ENCODE measurements at regions not wholly inside any gene's neighbourhood (a gene's known extent, or its start where the extent isn't known, plus 50 kb on each side); places are given as distances from the start of the nearest gene placed in this dataset.

DNA sequence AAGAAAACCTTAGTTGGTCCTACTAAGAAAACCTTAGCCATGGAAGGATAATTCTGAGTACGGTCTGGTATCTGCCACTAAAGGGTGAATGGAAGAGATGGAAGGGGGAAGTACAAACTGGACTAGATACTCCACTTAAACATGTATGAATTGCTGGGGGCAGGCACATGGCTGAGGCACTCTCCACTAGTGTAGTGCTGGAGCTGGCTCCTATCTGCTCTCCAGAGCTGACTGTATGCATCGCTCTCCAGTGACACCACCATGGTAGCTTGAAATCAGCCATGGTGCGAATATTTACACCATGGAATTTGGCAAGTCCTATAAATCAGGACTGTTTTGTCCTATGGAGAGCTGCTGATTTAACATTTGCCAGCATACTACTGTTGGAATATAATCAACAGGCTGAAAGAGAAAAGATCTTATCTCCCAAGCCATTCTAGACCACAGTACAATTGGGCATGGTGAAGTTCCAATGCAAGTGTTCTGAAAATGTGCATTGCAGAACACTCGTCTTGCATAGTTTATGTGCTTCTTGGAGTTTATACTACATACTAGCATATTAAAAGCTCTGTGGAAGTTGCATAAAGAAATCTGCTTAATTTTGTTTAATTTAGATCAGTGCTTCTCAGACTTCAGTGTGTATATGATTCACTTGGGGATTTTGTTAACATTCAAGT is 277.4 kb downstream of the TDRD15 start:
- Histone ChIP-seq H3K4me1 (no peaks in the 10 kb centered on the region), H3K4me3 (ENCODE audit: low read depth, low read length) (no peak overlapping the region), H3K36me3 (ENCODE audit: control insufficient read depth, insufficient read depth, low read length) (no peaks in the 10 kb centered on the region), H3K27me3 (replicated peaks; ENCODE audit: control insufficient read depth, insufficient read depth, low read length) (no peaks in the 10 kb centered on the region; the same call in 1 of the 2 replicates), H3K9me3 (no peaks in the 10 kb centered on the region)
- TF ChIP-seq, protein P1, sequence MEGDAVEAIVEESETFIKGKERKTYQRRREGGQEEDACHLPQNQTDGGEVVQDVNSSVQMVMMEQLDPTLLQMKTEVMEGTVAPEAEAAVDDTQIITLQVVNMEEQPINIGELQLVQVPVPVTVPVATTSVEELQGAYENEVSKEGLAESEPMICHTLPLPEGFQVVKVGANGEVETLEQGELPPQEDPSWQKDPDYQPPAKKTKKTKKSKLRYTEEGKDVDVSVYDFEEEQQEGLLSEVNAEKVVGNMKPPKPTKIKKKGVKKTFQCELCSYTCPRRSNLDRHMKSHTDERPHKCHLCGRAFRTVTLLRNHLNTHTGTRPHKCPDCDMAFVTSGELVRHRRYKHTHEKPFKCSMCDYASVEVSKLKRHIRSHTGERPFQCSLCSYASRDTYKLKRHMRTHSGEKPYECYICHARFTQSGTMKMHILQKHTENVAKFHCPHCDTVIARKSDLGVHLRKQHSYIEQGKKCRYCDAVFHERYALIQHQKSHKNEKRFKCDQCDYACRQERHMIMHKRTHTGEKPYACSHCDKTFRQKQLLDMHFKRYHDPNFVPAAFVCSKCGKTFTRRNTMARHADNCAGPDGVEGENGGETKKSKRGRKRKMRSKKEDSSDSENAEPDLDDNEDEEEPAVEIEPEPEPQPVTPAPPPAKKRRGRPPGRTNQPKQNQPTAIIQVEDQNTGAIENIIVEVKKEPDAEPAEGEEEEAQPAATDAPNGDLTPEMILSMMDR (IDR thresholded peaks at IDR 0.05; ENCODE audit: insufficient read depth in 1 of 2, low read depth in 1 of 2, low read length in 1 of 2, severe bottlenecking in 1 of 2, unreplicated experiment in 1 of 2), result no peak
- H3K27me3 Mint-ChIP-seq (ENCODE audit: insufficient read depth, unreplicated experiment), result no peaks in the 10 kb centered on the region
- no peaks in the 10 kb centered on the region for H3K4me1 Mint-ChIP-seq (ENCODE audit: low read depth, unreplicated experiment)
- BruUV-seq (replicated peaks), result no TSS peak
- CTCF ChIA-PET, result no interaction called here
- intact Hi-C loops (cut with micrococcal nuclease; ENCODE audit: unreplicated experiment), result no loop called here
- H3K4me3 Mint-ChIP-seq (ENCODE audit: unreplicated experiment), result no peak overlapping the region
- no peak overlapping the region for H3K27ac Mint-ChIP-seq (ENCODE audit: unreplicated experiment)
- POLR2A ChIA-PET, result no interaction called here
- H3K36me3 Mint-ChIP-seq (ENCODE audit: insufficient read depth, unreplicated experiment), result no peaks in the 10 kb centered on the region
- no peak for DNase-seq
- H3K9me3 Mint-ChIP-seq (ENCODE audit: unreplicated experiment), result no peaks in the 10 kb centered on the region

DNA sequence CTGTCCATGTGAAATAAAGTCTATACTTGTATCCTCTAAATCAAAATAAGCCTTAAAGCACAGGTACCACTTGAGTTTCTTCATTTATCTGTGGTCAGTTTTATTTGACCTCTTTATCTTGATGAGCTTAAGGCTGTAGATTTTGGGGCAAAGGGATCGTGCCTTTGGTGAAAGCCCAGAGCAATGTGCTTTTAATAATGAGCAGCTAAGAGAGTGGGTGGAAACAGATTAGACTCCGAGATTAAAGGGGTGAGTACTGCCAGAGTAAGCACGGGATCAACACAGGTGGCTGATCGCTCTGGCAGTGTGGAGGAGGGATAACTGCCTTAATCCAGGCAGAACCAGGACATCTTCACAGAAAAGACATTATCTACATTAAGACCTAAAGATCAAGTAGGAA is 280.4 kb downstream of the TDRD15 start:
- Histone ChIP-seq H3K27me3 (replicated peaks; ENCODE audit: control insufficient read depth, insufficient read depth, low read length) (no peaks in the 10 kb centered on the region; the same call in 1 of the 2 replicates), H3K9me3 (no peaks in the 10 kb centered on the region), H3K4me3 (ENCODE audit: low read depth, low read length) (no peak overlapping the region), H3K4me1 (no peaks in the 10 kb centered on the region), H3K36me3 (ENCODE audit: control insufficient read depth, insufficient read depth, low read length) (no peaks in the 10 kb centered on the region)
- DNase-seq, result no peak
- ChIA-PET POLR2A (no interaction called here), CTCF (no interaction called here)
- H3K36me3 Mint-ChIP-seq (ENCODE audit: insufficient read depth, unreplicated experiment), result no peaks in the 10 kb centered on the region
- no peak overlapping the region for H3K27ac Mint-ChIP-seq (ENCODE audit: unreplicated experiment)
- no peak overlapping the region for H3K4me3 Mint-ChIP-seq (ENCODE audit: unreplicated experiment)
- H3K27me3 Mint-ChIP-seq (ENCODE audit: insufficient read depth, unreplicated experiment), result no peaks in the 10 kb centered on the region
- TF ChIP-seq, protein P1 (IDR thresholded peaks at IDR 0.05; ENCODE audit: insufficient read depth in 1 of 2, low read depth in 1 of 2, low read length in 1 of 2, severe bottlenecking in 1 of 2, unreplicated experiment in 1 of 2), result no peak
- intact Hi-C loops (cut with micrococcal nuclease; ENCODE audit: unreplicated experiment), result no loop called here
- H3K4me1 Mint-ChIP-seq (ENCODE audit: low read depth, unreplicated experiment), result no peaks in the 10 kb centered on the region
- no TSS peak for BruUV-seq (replicated peaks)
- no peaks in the 10 kb centered on the region for H3K9me3 Mint-ChIP-seq (ENCODE audit: unreplicated experiment)

DNA sequence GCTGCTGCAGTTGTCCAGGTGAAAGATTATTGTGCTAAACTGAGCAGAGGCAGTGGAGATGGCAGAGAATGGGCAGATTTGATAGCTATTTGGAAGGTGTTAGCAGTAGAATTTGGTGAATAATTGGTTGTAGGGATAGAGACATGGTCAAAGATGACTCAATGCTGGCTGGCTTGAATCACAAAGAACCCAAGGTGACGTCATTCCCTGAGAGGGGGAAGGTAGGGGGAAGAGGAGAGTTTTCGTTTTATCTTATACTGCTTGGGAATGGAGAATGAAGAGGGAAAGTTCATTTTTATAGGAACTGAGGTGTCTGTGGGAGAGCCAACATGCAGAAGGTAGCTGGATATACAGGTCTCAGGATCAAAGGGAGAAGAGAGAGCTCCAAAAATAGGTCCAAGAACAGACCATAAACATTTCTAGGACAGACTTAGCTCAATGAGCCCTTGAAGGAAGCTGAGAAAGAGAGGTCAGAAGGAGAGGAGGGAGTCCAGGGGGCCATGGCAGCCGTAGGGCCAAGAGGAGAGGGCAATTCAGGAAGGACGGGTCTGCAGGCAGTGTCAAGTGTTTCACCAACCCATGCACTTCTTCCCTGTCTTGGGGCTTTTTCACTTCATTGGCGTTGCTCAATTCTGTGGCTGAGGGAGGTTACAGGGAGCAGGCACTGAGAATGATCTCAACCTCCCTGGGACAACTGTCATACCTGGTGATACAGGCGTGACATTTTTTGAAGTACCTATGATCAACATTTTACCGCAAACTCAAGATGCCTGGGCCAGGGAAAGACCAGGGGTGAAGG is 281.3 kb downstream of the TDRD15 start:
- Mint-ChIP-seq H3K4me3 (ENCODE audit: unreplicated experiment) (no peak overlapping the region), H3K9me3 (ENCODE audit: unreplicated experiment) (peaks cover 8% of the 10 kb centered on the region), H3K27me3 (ENCODE audit: insufficient read depth, unreplicated experiment) (no peaks in the 10 kb centered on the region), H3K36me3 (ENCODE audit: insufficient read depth, unreplicated experiment) (no peaks in the 10 kb centered on the region), H3K27ac (ENCODE audit: unreplicated experiment) (no peak overlapping the region), H3K4me1 (ENCODE audit: low read depth, unreplicated experiment) (no peaks in the 10 kb centered on the region)
- DNase-seq, result no peak
- Histone ChIP-seq H3K4me3 (ENCODE audit: low read depth, low read length) (no peak overlapping the region), H3K9me3 (no peaks in the 10 kb centered on the region), H3K36me3 (ENCODE audit: control insufficient read depth, insufficient read depth, low read length) (no peaks in the 10 kb centered on the region), H3K4me1 (no peaks in the 10 kb centered on the region), H3K27me3 (replicated peaks; ENCODE audit: control insufficient read depth, insufficient read depth, low read length) (no peaks in the 10 kb centered on the region; the same call in 1 of the 2 replicates)
- TF ChIP-seq, protein P1 (IDR thresholded peaks at IDR 0.05; ENCODE audit: insufficient read depth in 1 of 2, low read depth in 1 of 2, low read length in 1 of 2, severe bottlenecking in 1 of 2, unreplicated experiment in 1 of 2), result no peak
- CTCF ChIA-PET, result no interaction called here
- POLR2A ChIA-PET, result no interaction called here
- no TSS peak for BruUV-seq (replicated peaks)
- intact Hi-C loops (cut with micrococcal nuclease; ENCODE audit: unreplicated experiment), result no loop called here

Measured in Caco-2 (cell line).